ENCODE measurements at regions not wholly inside any gene's neighbourhood (a gene's known extent, or its start where the extent isn't known, plus 50 kb on each side); places are given as distances from the start of the nearest gene placed in this dataset.

GRCh38 chr7:86932038-86932512, 127.4 kb downstream of the ELAPOR2 start:
- CTCF ChIA-PET, result no interaction called here

GRCh38 chr7:86931439-86931838, 128.0 kb downstream of the ELAPOR2 start:
- Histone ChIP-seq H3K9me3 (no peaks in the 10 kb centered on the region), H3K27me3 (replicated peaks; ENCODE audit: control insufficient read depth, insufficient read depth, low read length) (no peaks in the 10 kb centered on the region), H3K4me1 (no peaks in the 10 kb centered on the region), H3K36me3 (ENCODE audit: control insufficient read depth, insufficient read depth, low read length) (no peaks in the 10 kb centered on the region), H3K4me3 (ENCODE audit: low read depth, low read length) (no peak overlapping the region)
- H3K4me3 Mint-ChIP-seq (ENCODE audit: unreplicated experiment), result no peak overlapping the region
- ChIA-PET CTCF (no interaction called here), POLR2A (no interaction called here)
- no peaks in the 10 kb centered on the region for H3K36me3 Mint-ChIP-seq (ENCODE audit: insufficient read depth, unreplicated experiment)
- no TSS peak for BruUV-seq (replicated peaks)
- DNase-seq, result no peak
- H3K27me3 Mint-ChIP-seq (ENCODE audit: insufficient read depth, unreplicated experiment), result peaks cover 21% of the 10 kb centered on the region
- no peaks in the 10 kb centered on the region for H3K9me3 Mint-ChIP-seq (ENCODE audit: unreplicated experiment)
- no peak for TF ChIP-seq CTCF (IDR thresholded peaks at IDR 0.05; ENCODE audit: insufficient read depth in 1 of 2, low read depth in 1 of 2, low read length in 1 of 2, severe bottlenecking in 1 of 2, unreplicated experiment in 1 of 2)
- no peak overlapping the region for H3K27ac Mint-ChIP-seq (ENCODE audit: unreplicated experiment)
- intact Hi-C loops (cut with micrococcal nuclease; ENCODE audit: unreplicated experiment), result no loop called here
- no peaks in the 10 kb centered on the region for H3K4me1 Mint-ChIP-seq (ENCODE audit: low read depth, unreplicated experiment)

More at GRCh38 chr7:86932038-86932512, 127.4 kb downstream of the ELAPOR2 start:
- TF ChIP-seq CTCF (IDR thresholded peaks at IDR 0.05; ENCODE audit: insufficient read depth in 1 of 2, low read depth in 1 of 2, low read length in 1 of 2, severe bottlenecking in 1 of 2, unreplicated experiment in 1 of 2), result no peak
- Mint-ChIP-seq H3K4me1 (ENCODE audit: low read depth, unreplicated experiment) (no peaks in the 10 kb centered on the region), H3K4me3 (ENCODE audit: unreplicated experiment) (no peak overlapping the region), H3K27ac (ENCODE audit: unreplicated experiment) (no peak overlapping the region), H3K27me3 (ENCODE audit: insufficient read depth, unreplicated experiment) (peaks cover 17% of the 10 kb centered on the region), H3K36me3 (ENCODE audit: insufficient read depth, unreplicated experiment) (no peaks in the 10 kb centered on the region), H3K9me3 (ENCODE audit: unreplicated experiment) (no peaks in the 10 kb centered on the region)
- DNase-seq, result no peak
- intact Hi-C loops (cut with micrococcal nuclease; ENCODE audit: unreplicated experiment), result no loop called here
- H3K4me1 ChIP-seq, result no peaks in the 10 kb centered on the region
- POLR2A ChIA-PET, result no interaction called here
- no peaks in the 10 kb centered on the region for H3K9me3 ChIP-seq
- no peaks in the 10 kb centered on the region for H3K27me3 ChIP-seq (replicated peaks; ENCODE audit: control insufficient read depth, insufficient read depth, low read length)
- H3K4me3 ChIP-seq (ENCODE audit: low read depth, low read length), result no peak overlapping the region
- no peaks in the 10 kb centered on the region for H3K36me3 ChIP-seq (ENCODE audit: control insufficient read depth, insufficient read depth, low read length)
- no TSS peak for BruUV-seq (replicated peaks)

- Mint-ChIP-seq H3K4me3 (ENCODE audit: unreplicated experiment) (no peak overlapping the region), H3K27me3 (ENCODE audit: insufficient read depth, unreplicated experiment) (peaks cover 21% of the 10 kb centered on the region), H3K36me3 (ENCODE audit: insufficient read depth, unreplicated experiment) (no peaks in the 10 kb centered on the region), H3K27ac (ENCODE audit: unreplicated experiment) (no peak overlapping the region), H3K9me3 (ENCODE audit: unreplicated experiment) (no peaks in the 10 kb centered on the region), H3K4me1 (ENCODE audit: low read depth, unreplicated experiment) (no peaks in the 10 kb centered on the region)
- Histone ChIP-seq H3K27me3 (replicated peaks; ENCODE audit: control insufficient read depth, insufficient read depth, low read length) (no peaks in the 10 kb centered on the region), H3K4me3 (ENCODE audit: low read depth, low read length) (no peak overlapping the region), H3K36me3 (ENCODE audit: control insufficient read depth, insufficient read depth, low read length) (no peaks in the 10 kb centered on the region), H3K9me3 (no peaks in the 10 kb centered on the region), H3K4me1 (no peaks in the 10 kb centered on the region)
- POLR2A ChIA-PET, result interaction anchor here (0.6 kb wide), 1 partner anchor 330 kb away, joined by 3 read pairs; no protein-coding TSS in a partner anchor
- DNase-seq, result no peak
- intact Hi-C loops (cut with micrococcal nuclease; ENCODE audit: unreplicated experiment), result no loop called here
- CTCF ChIA-PET, result no interaction called here
- TF ChIP-seq CTCF (IDR thresholded peaks at IDR 0.05; ENCODE audit: insufficient read depth in 1 of 2, low read depth in 1 of 2, low read length in 1 of 2, severe bottlenecking in 1 of 2, unreplicated experiment in 1 of 2), result no peak
- BruUV-seq (replicated peaks), result no TSS peak
Measured at GRCh38 chr7:86930554-86931307, 128.7 kb downstream of the ELAPOR2 start.

Measured in Caco-2 (cell line).